Endothelial cell of umbilical vein (primary cell): ENCODE measurements at regions not wholly inside any gene's neighbourhood (a gene's known extent, or its start where the extent isn't known, plus 50 kb on each side); places are given as distances from the start of the nearest gene placed in this dataset.

Experiments used
- BruUV-seq: library from RNA; stranded (reverse); fragments of 400-500 nt; replicated peaks from 2 replicates; lab custom pipeline; 2021; lab: Mats Ljungman, UMichigan
- CTCF ChIA-PET: fragments of 300-600, 350-600 bp; sonication (Branson Sonifier 250); formaldehyde crosslinking; loops from one replicate; lab custom pipeline; 2021; ENCODE audit warnings: antibody characterized with exemption, inconsistent platforms; lab: Charles Lee
- POLR2A ChIA-PET: fragments of 300-600, 350-600 bp; sonication (Branson Sonifier 250); formaldehyde crosslinking; loops from one replicate; lab custom pipeline; 2021; ENCODE audit warnings: antibody characterized with exemption, inconsistent platforms; lab: Charles Lee
- DNase-seq: peaks from one replicate; pipeline ENCODE4 v3.0.0-alpha.2; 2011; ENCODE audit warnings: low read depth, low spot score
- FAIRE-seq: peaks from 2 replicates; lab custom pipeline; 2011; peaks lifted over from hg19 to GRCh38; lab: Jason Lieb, UNC
- H2AFZ ChIP-seq: 2 replicates; pipeline ENCODE4 v1.6.0; 2012; ENCODE audit warnings: low read depth, low read length, control low read depth, inconsistent platforms
- H3K27ac ChIP-seq: 2 replicates; pipeline ENCODE4 v1.5.1; 2011; ENCODE audit warnings: low read depth, mild to moderate bottlenecking, control low read depth, low read length, moderate library complexity; ENCODE audit not compliant: insufficient read depth
- H3K27me3 ChIP-seq, 2 experiments: 2 replicates each; pipeline versions ENCODE4 v1.6.0 to v1.6.1; 2011; ENCODE audit warnings: low read length in 2 of 2, mixed read lengths in 1 of 2; ENCODE audit not compliant: control insufficient read depth in 2 of 2, insufficient read depth in 2 of 2
- H3K36me3 ChIP-seq, 2 experiments: 2 replicates in 1 of 2; 3 replicates in 1 of 2; pipeline ENCODE4 v1.5.1; 2011; ENCODE audit warnings: low read length in 2 of 2, mild to moderate bottlenecking in 1 of 2, moderate library complexity in 1 of 2; ENCODE audit not compliant: control insufficient read depth in 2 of 2, insufficient read depth in 2 of 2; ENCODE audit errors: extremely low read depth in 1 of 2
- H3K4me1 ChIP-seq: 3 replicates; pipeline ENCODE4 v1.5.1; 2011; ENCODE audit warnings: mild to moderate bottlenecking, low read length; ENCODE audit not compliant: control insufficient read depth, insufficient read depth; ENCODE audit errors: extremely low read depth
- H3K4me2 ChIP-seq: 2 replicates; pipeline ENCODE4 v1.6.1; 2011; ENCODE audit warnings: low read length, control low read depth, mixed read lengths; ENCODE audit not compliant: insufficient read depth
- H3K4me3 ChIP-seq, 3 experiments: fragments of 200-600 bp in 1 of 3; sonication (generic), shearing (Covaris generic) in 1 of 3; replicated peaks in 1 of 3; 2 replicates each; pipeline ENCODE4 v1.5.1; 2011 to 2016; ENCODE audit warnings: control low read depth in 3 of 3, low read length in 3 of 3, mild to moderate bottlenecking in 2 of 3, inconsistent platforms in 1 of 3, low read depth in 1 of 3, moderate library complexity in 1 of 3; ENCODE audit not compliant: insufficient read depth in 1 of 3
- H3K79me2 ChIP-seq: 2 replicates; pipeline ENCODE4 v1.6.0; 2012; ENCODE audit warnings: low read length, inconsistent platforms; ENCODE audit not compliant: control insufficient read depth, insufficient read depth
- H3K9ac ChIP-seq: replicated peaks from 2 replicates; pipeline ENCODE3; 2011; ENCODE audit warnings: low read length, control low read depth; ENCODE audit not compliant: insufficient read depth; ENCODE audit errors: extremely low read depth
- H3K9me1 ChIP-seq: replicated peaks from 3 replicates; pipeline ENCODE4 v1.6.0; 2011; ENCODE audit warnings: mild to moderate bottlenecking, low read length; ENCODE audit not compliant: control insufficient read depth, insufficient read depth; ENCODE audit errors: extremely low read depth
- H3K9me3 ChIP-seq: replicated peaks from 2 replicates; pipeline ENCODE4 v1.5.1; 2012; ENCODE audit warnings: low read length, inconsistent platforms; ENCODE audit not compliant: control insufficient read depth, insufficient read depth
- H4K20me1 ChIP-seq: replicated peaks from 2 replicates; pipeline ENCODE3; 2011; ENCODE audit warnings: mild to moderate bottlenecking, low read length; ENCODE audit not compliant: control insufficient read depth, insufficient read depth; ENCODE audit errors: extremely low read depth
- EZH2 ChIP-seq: IDR thresholded peaks from 2 replicates; pipeline ENCODE4 v1.6.1; 2012; ENCODE audit warnings: borderline replicate concordance, low read depth, mild to moderate bottlenecking, moderate library complexity, low read length, inconsistent platforms; ENCODE audit not compliant: severe bottlenecking
- FOS ChIP-seq: IDR thresholded peaks from 2 replicates; pipeline ENCODE4 v1.6.1; 2011; ENCODE audit warnings: mild to moderate bottlenecking, low read length, moderate library complexity, borderline replicate concordance; ENCODE audit not compliant: insufficient read depth
- GATA2 ChIP-seq: IDR thresholded peaks from 2 replicates; pipeline ENCODE4 v1.7.0; 2011; ENCODE audit warnings: low read depth, mild to moderate bottlenecking, moderate library complexity, mixed read lengths, low read length; ENCODE audit not compliant: insufficient read length, insufficient read depth
- JUN ChIP-seq: IDR thresholded peaks from 2 replicates; pipeline ENCODE4 v1.6.1; 2011; ENCODE audit warnings: borderline replicate concordance, low read depth; ENCODE audit not compliant: insufficient read length, insufficient read depth
- MYC ChIP-seq: IDR thresholded peaks from one replicate; pipeline ENCODE4 v1.6.1; 2011; ENCODE audit warnings: mild to moderate bottlenecking, low read depth, low read length
- POLR2A ChIP-seq: IDR thresholded peaks from 2 replicates; pipeline ENCODE4 v1.6.1; 2012; ENCODE audit warnings: low read depth, mild to moderate bottlenecking, control low read depth, low read length
- POLR2AphosphoS5 ChIP-seq: IDR thresholded peaks from 2 replicates; pipeline ENCODE4 v1.6.1; 2012; ENCODE audit warnings: low read depth, mild to moderate bottlenecking, control low read depth, low read length, moderate library complexity; ENCODE audit not compliant: insufficient read depth
- dilution Hi-C: fragments of 300-500 bp; cut with MboI; formaldehyde crosslinking; loops from one replicate; pipeline ENCODE4 v1.15.0; 2019; ENCODE audit warnings: low sequenced_read_pairs; ENCODE audit not compliant: extremely low pct_ligation_motif_present
- intact Hi-C: fragments of 100-400 bp; cut with micrococcal nuclease; formaldehyde crosslinking; loops from one replicate; pipeline ENCODE4 v1.10.0; 2022
- TF ChIP-seq, protein P1 (sequence below): IDR thresholded peaks from 2 replicates; pipeline ENCODE4 v1.6.1; 2011; ENCODE audit not compliant: insufficient read depth, insufficient read length
- TF ChIP-seq, protein P2 (sequence below), 2 donors: IDR thresholded peaks; 1 replicate in 1 of 2; 2 replicates in 1 of 2; pipeline ENCODE4 v1.5.1; 2011; ENCODE audit warnings: low read length in 2 of 2, mild to moderate bottlenecking in 2 of 2, moderate library complexity in 2 of 2, control low read depth in 1 of 2, inconsistent platforms in 1 of 2, low read depth in 1 of 2; ENCODE audit not compliant: insufficient read depth in 1 of 2; ENCODE audit errors: extremely low read depth in 1 of 2

DNA sequence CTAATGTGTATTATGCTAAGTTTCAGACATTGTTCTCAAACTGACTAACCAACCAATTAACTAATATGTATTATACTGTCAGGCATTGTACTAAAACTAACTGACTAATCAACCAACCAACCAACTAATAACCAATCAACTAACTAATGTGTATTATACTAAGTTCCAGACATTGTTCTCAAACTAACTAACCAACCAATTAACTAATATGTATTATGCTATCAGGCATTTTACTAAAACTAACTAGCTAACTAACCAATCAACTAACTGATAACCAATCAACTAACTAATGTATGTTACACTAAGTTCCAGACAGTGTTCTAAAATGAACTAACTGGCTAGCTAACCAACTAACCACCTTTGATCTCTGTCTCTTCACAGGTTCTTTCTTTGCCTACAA is 152.3 kb downstream of the SUDS3 start:
- no peak overlapping the region for H3K9ac ChIP-seq
- dilution Hi-C loops (no loop called here), intact Hi-C loops (no loop called here)
- ChIA-PET POLR2A (no interaction called here), CTCF (no interaction called here)
- DNase-seq (no peak), FAIRE-seq (no peak)
- H4K20me1 ChIP-seq, result no peaks in the 10 kb centered on the region
- no peaks in the 10 kb centered on the region for H3K9me1 ChIP-seq
- no peak overlapping the region for H3K4me2 ChIP-seq
- H3K27me3 ChIP-seq, result no peaks in the 10 kb centered on the region
- no peak overlapping the region for H3K27ac ChIP-seq
- no peaks in the 10 kb centered on the region for H3K36me3 ChIP-seq
- TF ChIP-seq POLR2A (no peak), JUN (no peak), GATA2 (no peak), EZH2 (no peak), FOS (no peak), MYC (no peak), POLR2AphosphoS5 (no peak)
- TF ChIP-seq, protein P1, sequence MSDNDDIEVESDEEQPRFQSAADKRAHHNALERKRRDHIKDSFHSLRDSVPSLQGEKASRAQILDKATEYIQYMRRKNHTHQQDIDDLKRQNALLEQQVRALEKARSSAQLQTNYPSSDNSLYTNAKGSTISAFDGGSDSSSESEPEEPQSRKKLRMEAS, result no peak
- TF ChIP-seq, protein P2, sequence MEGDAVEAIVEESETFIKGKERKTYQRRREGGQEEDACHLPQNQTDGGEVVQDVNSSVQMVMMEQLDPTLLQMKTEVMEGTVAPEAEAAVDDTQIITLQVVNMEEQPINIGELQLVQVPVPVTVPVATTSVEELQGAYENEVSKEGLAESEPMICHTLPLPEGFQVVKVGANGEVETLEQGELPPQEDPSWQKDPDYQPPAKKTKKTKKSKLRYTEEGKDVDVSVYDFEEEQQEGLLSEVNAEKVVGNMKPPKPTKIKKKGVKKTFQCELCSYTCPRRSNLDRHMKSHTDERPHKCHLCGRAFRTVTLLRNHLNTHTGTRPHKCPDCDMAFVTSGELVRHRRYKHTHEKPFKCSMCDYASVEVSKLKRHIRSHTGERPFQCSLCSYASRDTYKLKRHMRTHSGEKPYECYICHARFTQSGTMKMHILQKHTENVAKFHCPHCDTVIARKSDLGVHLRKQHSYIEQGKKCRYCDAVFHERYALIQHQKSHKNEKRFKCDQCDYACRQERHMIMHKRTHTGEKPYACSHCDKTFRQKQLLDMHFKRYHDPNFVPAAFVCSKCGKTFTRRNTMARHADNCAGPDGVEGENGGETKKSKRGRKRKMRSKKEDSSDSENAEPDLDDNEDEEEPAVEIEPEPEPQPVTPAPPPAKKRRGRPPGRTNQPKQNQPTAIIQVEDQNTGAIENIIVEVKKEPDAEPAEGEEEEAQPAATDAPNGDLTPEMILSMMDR (IDR thresholded peaks at IDR 0.05; ENCODE audit: extremely low read depth in 1 of 2, insufficient read depth in 1 of 2, low read depth in 1 of 2, low read length in 2 of 2), result no peak
- no peak overlapping the region for H2AFZ ChIP-seq
- no TSS peak for BruUV-seq
- H3K9me3 ChIP-seq, result peaks cover 2% of the 10 kb centered on the region
- H3K4me1 ChIP-seq, result no peaks in the 10 kb centered on the region
- H3K4me3 ChIP-seq, result no peak overlapping the region
- H3K79me2 ChIP-seq, result no peaks in the 10 kb centered on the region
